ENCODE measurements at regions not wholly inside any gene's neighbourhood (a gene's known extent, or its start where the extent isn't known, plus 50 kb on each side); places are given as distances from the start of the nearest gene placed in this dataset.

- no peak for TF ChIP-seq CTCF (conservative IDR thresholded peaks at IDR 0.05)
- no peak for TF ChIP-seq EZH2 (IDR thresholded peaks at IDR 0.05; ENCODE audit: low read depth)
- POLR2A ChIA-PET (ENCODE audit: unreplicated experiment): no interaction called here
- H3K9me3 ChIP-seq (ENCODE audit: insufficient read depth, low read depth): no peaks in the 10 kb centered on the region
Observed at GRCh38 chr14:86997271-86997670, 995.7 kb downstream of the GALC start.

GRCh38 chr14:86990396-86990795 lies 1002.6 kb downstream of the GALC start:
- no peaks in the 10 kb centered on the region for H3K9me3 ChIP-seq (ENCODE audit: insufficient read depth, low read depth)
- no TSS peak for BruUV-seq (replicated peaks)
- no peak overlapping the region for H3K27ac ChIP-seq
- H3K36me3 ChIP-seq (ENCODE audit: low read depth): no peaks in the 10 kb centered on the region
- H3K4me1 ChIP-seq (replicated peaks; ENCODE audit: insufficient read depth): no peaks in the 10 kb centered on the region
- no peaks in the 10 kb centered on the region for H3K9me2 ChIP-seq (ENCODE audit: insufficient read depth)
- CTCF ChIA-PET: no interaction called here
- TF ChIP-seq CTCF (conservative IDR thresholded peaks at IDR 0.05): no peak
- no peak for TF ChIP-seq EZH2 (IDR thresholded peaks at IDR 0.05; ENCODE audit: low read depth)
- H3K4me3 ChIP-seq: no peak overlapping the region
- no peak overlapping the region for H3K4me2 ChIP-seq
- no peak overlapping the region for H2AFZ ChIP-seq
- intact Hi-C loops (cut with micrococcal nuclease; ENCODE audit: unreplicated experiment): no loop called here
- POLR2A ChIA-PET (ENCODE audit: unreplicated experiment): no interaction called here
- H3F3A ChIP-seq (ENCODE audit: insufficient read depth, low read depth): no peaks in the 10 kb centered on the region
- H3K27me3 ChIP-seq (ENCODE audit: insufficient read depth, low read depth): no peaks in the 10 kb centered on the region
- no peak for DNase-seq
- H3K79me2 ChIP-seq (ENCODE audit: low read depth): no peaks in the 10 kb centered on the region
- no peaks in the 10 kb centered on the region for H4K20me1 ChIP-seq (ENCODE audit: insufficient read depth)

More at GRCh38 chr14:86997271-86997670, 995.7 kb downstream of the GALC start:
- Histone ChIP-seq H3K9me2 (ENCODE audit: insufficient read depth) (no peaks in the 10 kb centered on the region), H3K4me2 (no peak overlapping the region), H3K79me2 (ENCODE audit: low read depth) (no peaks in the 10 kb centered on the region), H3K27me3 (ENCODE audit: insufficient read depth, low read depth) (no peaks in the 10 kb centered on the region), H3K27ac (no peak overlapping the region), H4K20me1 (ENCODE audit: insufficient read depth) (no peaks in the 10 kb centered on the region), H3K4me3 (no peak overlapping the region), H3K4me1 (replicated peaks; ENCODE audit: insufficient read depth) (no peaks in the 10 kb centered on the region), H3F3A (ENCODE audit: insufficient read depth, low read depth) (no peaks in the 10 kb centered on the region), H2AFZ (no peak overlapping the region), H3K36me3 (ENCODE audit: low read depth) (no peaks in the 10 kb centered on the region)
- intact Hi-C loops (cut with micrococcal nuclease; ENCODE audit: unreplicated experiment): no loop called here
- no peak for DNase-seq
- BruUV-seq (replicated peaks): no TSS peak
- CTCF ChIA-PET: no interaction called here

- ChIA-PET CTCF (no interaction called here), POLR2A (ENCODE audit: unreplicated experiment) (no interaction called here)
- no TSS peak for BruUV-seq (replicated peaks)
- no peaks in the 10 kb centered on the region for H3K4me1 ChIP-seq (replicated peaks; ENCODE audit: insufficient read depth)
- no peaks in the 10 kb centered on the region for H3K79me2 ChIP-seq (ENCODE audit: low read depth)
- no peaks in the 10 kb centered on the region for H3F3A ChIP-seq (ENCODE audit: insufficient read depth, low read depth)
- H3K9me3 ChIP-seq (ENCODE audit: insufficient read depth, low read depth): no peaks in the 10 kb centered on the region
- no peaks in the 10 kb centered on the region for H4K20me1 ChIP-seq (ENCODE audit: insufficient read depth)
- no peak overlapping the region for H3K4me3 ChIP-seq
- TF ChIP-seq CTCF (conservative IDR thresholded peaks at IDR 0.05) (no peak), EZH2 (IDR thresholded peaks at IDR 0.05; ENCODE audit: low read depth) (no peak)
- H3K9me2 ChIP-seq (ENCODE audit: insufficient read depth): no peaks in the 10 kb centered on the region
- no peak overlapping the region for H2AFZ ChIP-seq
- no peak overlapping the region for H3K4me2 ChIP-seq
- DNase-seq: no peak
- H3K27ac ChIP-seq: no peak overlapping the region
- H3K36me3 ChIP-seq (ENCODE audit: low read depth): no peaks in the 10 kb centered on the region
- intact Hi-C loops (cut with micrococcal nuclease; ENCODE audit: unreplicated experiment): no loop called here
- H3K27me3 ChIP-seq (ENCODE audit: insufficient read depth, low read depth): no peaks in the 10 kb centered on the region
Observed at GRCh38 chr14:86989285-86989684, 1003.7 kb downstream of the GALC start.

Data from PC-9 (cell line).